Activated T-cell treated with anti-CD3 and anti-CD28 coated beads, Interleukin-2, amount 50 U/mL, for 4 hours (primary cell): ENCODE measurements at regions not wholly inside any gene's neighbourhood (a gene's known extent, or its start where the extent isn't known, plus 50 kb on each side); places are given as distances from the start of the nearest gene placed in this dataset.

Source experiments
- ATAC-seq, 2 donors: fragments of 200-7000 bp; cut with Tn5 transposase; one replicate each; pipeline ENCODE4 v1.10.0; 2021
- DNase-seq: peaks from one replicate; pipeline ENCODE4 v3.0.0-alpha.2; 2020
- H3K27me3 Mint-ChIP-seq: one replicate; pipeline ENCODE4 v1.8.0; 2021; ENCODE audit warnings: low read depth, mixed read lengths
- H3K36me3 Mint-ChIP-seq: one replicate; pipeline ENCODE4 v1.8.0; 2022; ENCODE audit warnings: mixed read lengths; ENCODE audit not compliant: insufficient read depth
- H3K4me1 Mint-ChIP-seq: one replicate; pipeline ENCODE4 v1.8.0; 2021; ENCODE audit warnings: low read depth, mixed read lengths
- H3K4me3 Mint-ChIP-seq: one replicate; pipeline ENCODE4 v1.8.0; 2021; ENCODE audit warnings: mild to moderate bottlenecking, moderate library complexity, mixed read lengths
- H3K9me3 Mint-ChIP-seq: one replicate; pipeline ENCODE4 v1.8.0; 2021; ENCODE audit warnings: mixed read lengths

DNA sequence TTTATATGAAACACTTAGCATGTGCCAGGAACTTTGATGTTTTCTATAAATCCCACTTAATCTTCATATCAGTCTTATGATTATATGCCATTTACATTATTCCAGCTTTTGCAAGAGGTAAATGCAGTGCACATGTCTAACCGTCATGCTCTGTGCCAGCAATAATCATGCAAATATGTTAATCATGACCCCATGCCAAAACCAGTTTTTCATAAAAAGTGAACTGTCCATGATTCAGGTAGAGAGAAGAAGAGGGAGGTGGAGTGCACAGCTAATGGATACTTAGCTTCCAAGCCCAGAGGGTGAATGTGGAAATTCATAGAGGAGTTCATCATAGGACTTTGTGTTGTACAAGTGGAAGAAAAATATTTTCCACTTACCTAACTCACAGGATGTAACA, 458.4 kb downstream of the TBC1D4 start:
- Mint-ChIP-seq H3K4me1 (no peaks in the 10 kb centered on the region), H3K36me3 (no peaks in the 10 kb centered on the region), H3K4me3 (no peak overlapping the region), H3K9me3 (peaks cover 4% of the 10 kb centered on the region), H3K27me3 (peaks cover 2% of the 10 kb centered on the region)
- ATAC-seq: no peak
- no peak for DNase-seq

DNA sequence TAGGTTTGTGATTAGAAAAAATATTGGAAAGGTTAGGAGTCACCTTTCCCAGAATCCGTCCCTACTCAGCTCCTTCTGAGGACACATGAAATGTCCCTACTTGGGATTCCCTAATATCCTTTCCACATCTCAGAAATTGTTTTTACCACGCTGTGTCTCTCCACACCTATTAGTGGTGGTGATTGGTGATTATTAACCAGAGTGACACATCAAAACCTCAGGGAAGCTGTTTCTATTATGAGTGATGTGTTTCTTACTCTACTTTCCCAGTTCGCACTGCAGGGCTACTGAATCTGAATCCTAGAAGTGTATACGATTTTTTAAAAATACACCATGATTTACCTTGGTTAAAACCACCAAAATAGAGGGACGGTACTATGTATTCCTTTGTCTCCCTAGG, 460.8 kb downstream of the TBC1D4 start:
- Mint-ChIP-seq H3K4me1 (no peaks in the 10 kb centered on the region), H3K4me3 (no peak overlapping the region), H3K27me3 (peaks cover 4% of the 10 kb centered on the region), H3K9me3 (no peaks in the 10 kb centered on the region), H3K36me3 (no peaks in the 10 kb centered on the region)
- ATAC-seq (no peak), DNase-seq (no peak)

DNA sequence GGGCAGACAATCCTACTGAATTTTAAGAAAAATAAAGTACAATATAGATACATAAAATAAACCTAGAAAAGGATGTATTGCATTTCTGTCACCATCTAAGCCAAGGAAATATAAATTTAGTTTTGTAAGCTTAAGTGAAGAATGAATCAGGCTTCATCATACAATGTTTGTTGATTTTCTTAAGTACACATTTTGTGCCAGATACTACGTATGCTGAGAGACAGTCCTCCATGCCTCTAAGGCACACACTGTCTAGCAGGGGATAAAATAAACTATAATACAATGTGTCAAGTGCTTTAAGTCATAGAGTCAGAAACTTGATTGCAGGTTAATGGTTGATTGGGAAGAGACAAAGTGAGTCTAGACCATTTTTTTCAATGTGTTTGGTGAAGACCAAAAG, 465.7 kb downstream of the TBC1D4 start:
- Mint-ChIP-seq H3K36me3 (no peaks in the 10 kb centered on the region), H3K9me3 (no peaks in the 10 kb centered on the region), H3K27me3 (peaks cover 10% of the 10 kb centered on the region), H3K4me3 (no peak overlapping the region), H3K4me1 (no peaks in the 10 kb centered on the region)
- ATAC-seq: no peak
- DNase-seq: no peak

DNA sequence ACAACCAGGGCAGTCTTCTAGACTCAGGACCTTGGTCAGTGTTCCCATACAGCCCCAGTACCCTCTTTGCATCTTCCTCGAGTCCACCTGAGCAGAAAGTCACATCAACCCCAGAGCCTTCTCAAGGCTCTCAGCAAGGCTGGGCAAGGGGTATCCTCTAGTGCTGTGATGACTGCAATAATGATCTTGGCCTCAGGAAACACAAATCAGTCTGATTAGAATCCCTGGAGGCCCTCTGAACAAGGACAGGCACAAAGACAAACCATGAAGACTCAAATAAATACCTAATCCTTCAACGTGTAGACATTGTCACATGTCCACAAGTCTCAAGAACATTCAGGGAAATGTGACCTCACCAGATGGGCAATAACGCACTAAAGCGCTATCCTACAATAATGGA, 468.2 kb downstream of the TBC1D4 start:
- Mint-ChIP-seq H3K4me1 (no peaks in the 10 kb centered on the region), H3K36me3 (no peaks in the 10 kb centered on the region), H3K27me3 (peaks cover 9% of the 10 kb centered on the region), H3K4me3 (no peak overlapping the region), H3K9me3 (no peaks in the 10 kb centered on the region)
- DNase-seq (no peak), ATAC-seq (no peak)

DNA sequence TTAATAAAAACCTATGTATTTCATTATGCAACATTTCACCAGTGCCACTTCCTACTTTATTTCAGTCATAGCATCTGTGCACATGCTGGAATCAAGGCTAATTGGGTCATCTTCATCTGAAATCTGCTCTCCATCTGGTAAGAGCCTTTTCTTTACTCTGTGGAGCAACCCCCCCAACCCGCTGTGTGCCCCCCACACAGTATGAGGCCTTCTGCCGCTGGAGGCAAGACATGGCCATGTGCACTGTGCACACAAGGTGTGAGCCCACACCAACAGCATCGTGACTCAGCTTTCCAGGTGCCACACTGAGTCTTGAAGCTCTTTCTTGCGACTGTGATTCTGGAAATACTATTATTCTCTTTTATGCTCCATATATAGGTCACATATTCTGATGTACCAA, 471.0 kb downstream of the TBC1D4 start:
- no peaks in the 10 kb centered on the region for H3K4me1 Mint-ChIP-seq
- no peak for DNase-seq
- H3K36me3 Mint-ChIP-seq: no peaks in the 10 kb centered on the region

DNA sequence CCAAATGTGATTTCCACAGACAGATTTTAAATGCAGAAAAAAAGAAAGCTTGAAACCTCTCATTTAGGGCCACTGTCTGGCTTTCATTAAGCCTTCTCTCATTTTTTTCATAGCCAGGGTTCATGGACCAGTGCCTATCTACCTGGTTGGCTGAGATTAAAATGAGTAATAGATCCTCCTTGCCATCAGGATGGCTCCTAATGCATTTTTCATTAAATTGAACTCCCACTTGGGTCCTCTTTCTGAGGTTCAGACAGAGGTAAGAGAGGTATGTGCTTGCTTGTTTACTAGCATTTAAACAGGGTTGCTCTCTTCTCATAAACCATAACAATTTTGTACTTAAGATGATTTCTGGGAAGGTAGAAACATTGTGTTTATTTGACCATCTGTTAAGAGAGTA, 473.0 kb downstream of the TBC1D4 start:
- peaks cover 4% of the 10 kb centered on the region for H3K27me3 Mint-ChIP-seq
- H3K4me3 Mint-ChIP-seq: no peak overlapping the region
- H3K4me1 Mint-ChIP-seq: no peaks in the 10 kb centered on the region
- H3K9me3 Mint-ChIP-seq: no peaks in the 10 kb centered on the region
- DNase-seq (no peak), ATAC-seq (no peak)
- no peaks in the 10 kb centered on the region for H3K36me3 Mint-ChIP-seq

More for the DNA sequence above, 471.0 kb downstream of the TBC1D4 start:
- H3K4me3 Mint-ChIP-seq: no peak overlapping the region
- ATAC-seq: no peak
- H3K9me3 Mint-ChIP-seq: no peaks in the 10 kb centered on the region
- H3K27me3 Mint-ChIP-seq: peaks cover 6% of the 10 kb centered on the region

- no peak for ATAC-seq
- H3K4me3 Mint-ChIP-seq: no peak overlapping the region
- H3K36me3 Mint-ChIP-seq: no peaks in the 10 kb centered on the region
- peaks cover 4% of the 10 kb centered on the region for H3K27me3 Mint-ChIP-seq
- no peaks in the 10 kb centered on the region for H3K4me1 Mint-ChIP-seq
- no peak for DNase-seq
- no peaks in the 10 kb centered on the region for H3K9me3 Mint-ChIP-seq
Observed at GRCh38 chr13:74990992-74991391, 491.0 kb downstream of the TBC1D4 start.

DNA sequence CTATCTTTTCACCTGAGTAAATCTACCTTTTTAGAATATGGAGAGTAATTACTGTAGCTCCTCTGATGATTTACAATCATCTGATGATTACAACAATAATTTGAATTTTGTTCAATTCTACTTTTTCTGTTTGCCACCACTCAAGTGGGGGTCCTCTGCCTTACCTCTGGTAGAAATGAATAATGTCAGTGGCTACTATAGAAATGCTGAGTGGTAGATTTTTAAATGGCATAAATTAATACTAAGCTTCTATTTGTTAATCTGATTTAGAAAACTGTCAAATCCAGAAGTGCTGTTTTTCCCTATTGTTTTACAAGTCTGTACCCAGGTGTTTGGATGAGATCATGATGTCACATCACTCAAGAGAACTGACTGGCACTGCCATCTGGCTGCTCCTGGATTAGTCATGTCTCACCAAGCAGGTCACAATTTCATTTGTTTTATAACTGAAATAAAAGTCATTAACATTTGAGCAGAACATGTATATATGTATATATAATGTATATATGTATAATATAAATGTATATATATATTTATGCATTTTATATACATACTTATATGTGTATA, 494.8 kb downstream of the TBC1D4 start:
- no peaks in the 10 kb centered on the region for H3K36me3 Mint-ChIP-seq
- ATAC-seq (no peak), DNase-seq (no peak)
- no peaks in the 10 kb centered on the region for H3K27me3 Mint-ChIP-seq
- no peak overlapping the region for H3K4me3 Mint-ChIP-seq
- H3K4me1 Mint-ChIP-seq: no peaks in the 10 kb centered on the region
- H3K9me3 Mint-ChIP-seq: no peaks in the 10 kb centered on the region

DNA sequence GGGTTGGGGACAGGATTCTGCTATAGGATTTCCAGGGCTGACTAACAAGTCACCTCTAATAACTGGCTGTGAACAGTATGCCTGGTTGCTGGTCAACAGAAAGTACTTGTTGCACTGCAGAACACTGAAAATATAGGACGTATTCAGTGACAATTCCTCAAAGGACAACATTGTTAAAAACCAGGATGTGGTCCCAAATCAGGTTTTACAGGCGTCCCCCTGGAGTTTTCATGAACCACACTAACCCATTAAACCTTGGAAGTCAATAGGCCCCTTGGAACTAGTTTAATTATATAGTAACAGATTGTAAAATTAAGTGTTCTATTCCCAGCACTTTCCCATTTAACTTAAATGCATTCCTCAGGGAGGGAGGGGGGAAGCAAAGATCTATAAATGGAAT, 495.4 kb downstream of the TBC1D4 start:
- no peaks in the 10 kb centered on the region for H3K4me1 Mint-ChIP-seq
- DNase-seq (no peak), ATAC-seq (no peak)
- no peaks in the 10 kb centered on the region for H3K9me3 Mint-ChIP-seq
- H3K27me3 Mint-ChIP-seq: peaks cover under 1% of the 10 kb centered on the region
- H3K36me3 Mint-ChIP-seq: no peaks in the 10 kb centered on the region
- H3K4me3 Mint-ChIP-seq: no peak overlapping the region

GRCh38 chr13:74979703-74980102, 502.3 kb downstream of the TBC1D4 start:
- DNase-seq: no peak
- Mint-ChIP-seq H3K4me1 (no peaks in the 10 kb centered on the region), H3K4me3 (no peak overlapping the region), H3K27me3 (peaks cover 13% of the 10 kb centered on the region), H3K36me3 (no peaks in the 10 kb centered on the region), H3K9me3 (no peaks in the 10 kb centered on the region)
- no peak for ATAC-seq

DNA sequence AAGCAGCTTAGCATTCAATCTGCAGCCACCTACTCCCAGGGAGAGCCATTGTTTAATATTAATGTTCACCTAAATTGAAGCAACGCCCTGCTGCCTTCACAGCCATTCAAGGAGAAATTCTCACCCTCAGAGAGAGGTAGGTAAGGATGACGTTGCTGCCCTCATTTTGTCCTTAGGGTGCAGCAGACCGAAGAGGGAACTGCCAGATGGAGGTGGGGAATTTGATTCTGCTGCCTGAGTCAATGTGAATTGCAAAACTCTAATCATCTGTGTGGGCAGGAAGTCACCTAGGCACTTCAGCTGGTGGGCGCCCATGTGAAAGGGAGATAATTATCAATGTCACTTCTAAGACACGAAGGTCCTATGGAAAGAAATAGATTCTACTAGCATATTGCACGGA, 503.4 kb downstream of the TBC1D4 start:
- H3K36me3 Mint-ChIP-seq: no peaks in the 10 kb centered on the region
- peaks cover 13% of the 10 kb centered on the region for H3K27me3 Mint-ChIP-seq
- ATAC-seq (no peak), DNase-seq (no peak)
- no peaks in the 10 kb centered on the region for H3K4me1 Mint-ChIP-seq
- H3K4me3 Mint-ChIP-seq: no peak overlapping the region
- no peaks in the 10 kb centered on the region for H3K9me3 Mint-ChIP-seq

DNA sequence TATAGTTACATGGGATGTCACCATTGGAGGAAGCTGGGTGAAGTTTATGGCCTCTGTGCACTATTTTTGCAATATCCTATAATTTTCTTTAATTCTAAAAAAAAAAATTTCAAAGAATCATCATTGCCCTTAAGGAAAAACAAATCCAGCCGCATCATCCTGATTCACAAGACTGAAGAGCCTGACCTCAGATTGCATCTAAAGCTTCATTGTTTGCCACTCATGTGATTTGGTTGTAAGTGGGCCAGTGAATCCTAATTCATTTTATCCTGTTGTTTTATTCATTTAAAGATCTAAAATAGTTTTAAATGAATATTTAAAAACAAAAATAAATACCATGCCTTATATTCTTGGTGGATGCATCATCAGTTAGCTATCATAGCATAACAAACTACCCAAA, 504.5 kb downstream of the TBC1D4 start:
- Mint-ChIP-seq H3K36me3 (no peaks in the 10 kb centered on the region), H3K4me3 (no peak overlapping the region), H3K27me3 (peaks cover 13% of the 10 kb centered on the region), H3K4me1 (no peaks in the 10 kb centered on the region), H3K9me3 (no peaks in the 10 kb centered on the region)
- DNase-seq (no peak), ATAC-seq (no peak)

DNA sequence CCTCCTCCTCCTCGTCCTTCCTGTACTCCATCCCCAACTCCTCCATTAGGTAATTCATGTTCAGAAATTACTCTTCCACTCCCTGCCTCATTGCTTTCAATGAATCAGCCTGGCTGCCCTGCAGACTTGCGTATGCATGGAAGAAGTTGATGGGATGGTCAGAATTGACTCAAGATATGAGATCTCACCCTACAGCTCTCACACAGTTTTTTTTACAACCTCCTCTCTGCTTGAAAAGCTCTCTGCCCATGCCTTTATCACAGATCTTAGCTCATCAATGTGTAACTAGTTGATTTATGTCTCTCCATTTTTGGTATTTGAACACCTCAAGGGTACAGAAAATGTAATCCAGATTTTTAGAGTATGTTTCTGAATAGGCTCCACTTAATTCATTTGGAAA, 506.9 kb downstream of the TBC1D4 start:
- H3K27me3 Mint-ChIP-seq: peaks cover 9% of the 10 kb centered on the region
- ATAC-seq (no peak), DNase-seq (no peak)
- no peaks in the 10 kb centered on the region for H3K4me1 Mint-ChIP-seq
- no peaks in the 10 kb centered on the region for H3K36me3 Mint-ChIP-seq
- no peaks in the 10 kb centered on the region for H3K9me3 Mint-ChIP-seq
- no peak overlapping the region for H3K4me3 Mint-ChIP-seq

DNA sequence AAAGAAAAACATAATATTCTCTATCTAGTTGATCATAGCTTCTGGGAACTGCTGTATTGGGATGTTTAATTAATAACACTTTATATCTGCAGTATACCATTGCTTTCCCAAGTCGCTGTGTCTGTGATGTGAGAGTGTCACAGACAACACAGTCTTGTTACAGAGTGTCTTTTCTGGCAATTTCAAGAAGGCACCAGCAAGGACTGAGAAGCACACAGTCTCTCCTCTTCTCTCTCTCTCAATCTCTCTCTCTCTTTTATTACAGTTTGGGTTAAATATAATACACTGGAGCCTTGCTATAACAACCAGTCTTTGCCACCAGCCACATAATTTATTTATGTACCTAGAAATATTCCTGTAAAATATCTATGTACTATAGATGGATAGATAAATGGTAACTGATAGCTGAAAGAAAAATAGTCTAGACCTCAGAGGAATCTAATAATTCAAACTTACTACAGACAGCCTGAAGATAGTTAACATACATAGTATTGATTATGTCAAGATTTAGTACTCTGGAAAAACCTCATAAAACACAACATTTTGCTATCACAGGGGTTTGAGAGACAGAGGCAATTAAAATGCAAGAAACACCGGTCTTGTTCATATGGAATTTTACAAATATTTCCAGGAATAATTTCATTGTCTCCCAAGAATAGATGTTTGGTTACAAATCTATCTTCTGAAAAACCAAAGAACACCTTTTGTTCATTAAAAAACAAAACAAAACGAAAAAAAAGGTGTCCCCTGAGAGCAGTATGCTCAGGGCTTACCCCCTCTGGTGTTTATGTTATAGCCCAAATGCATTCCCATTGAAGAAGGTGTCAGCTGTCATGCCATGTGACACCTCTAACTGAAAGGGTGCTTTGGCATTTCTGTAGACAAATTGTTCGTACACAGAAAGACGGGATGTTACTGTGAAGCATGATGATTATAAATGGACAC, 507.8 kb downstream of the TBC1D4 start:
- H3K9me3 Mint-ChIP-seq: no peaks in the 10 kb centered on the region
- ATAC-seq: no peak
- no peak for DNase-seq
- no peaks in the 10 kb centered on the region for H3K4me1 Mint-ChIP-seq
- peaks cover 9% of the 10 kb centered on the region for H3K27me3 Mint-ChIP-seq
- no peak overlapping the region for H3K4me3 Mint-ChIP-seq
- no peaks in the 10 kb centered on the region for H3K36me3 Mint-ChIP-seq

DNA sequence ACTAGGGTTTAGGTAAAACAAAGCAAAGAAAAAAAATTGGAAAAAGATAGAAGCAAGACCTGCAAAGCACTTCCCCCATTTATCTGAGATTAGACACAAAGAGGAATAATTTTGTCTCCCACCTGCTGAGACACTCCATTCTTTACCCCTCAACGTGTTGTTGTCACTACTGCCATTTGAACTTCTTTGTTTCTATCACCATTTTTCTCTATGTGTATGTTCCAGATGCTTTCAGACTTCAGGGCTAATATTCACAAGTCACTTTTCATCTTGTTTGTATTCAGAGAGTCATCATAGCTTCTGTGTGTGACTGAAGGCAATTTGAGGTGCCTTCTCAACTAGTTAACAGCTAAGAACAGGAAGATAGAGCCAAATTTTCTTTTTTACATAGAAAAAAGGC, 512.5 kb downstream of the TBC1D4 start:
- no peaks in the 10 kb centered on the region for H3K9me3 Mint-ChIP-seq
- H3K27me3 Mint-ChIP-seq: peaks cover 7% of the 10 kb centered on the region
- ATAC-seq (no peak), DNase-seq (no peak)
- no peak overlapping the region for H3K4me3 Mint-ChIP-seq
- H3K36me3 Mint-ChIP-seq: no peaks in the 10 kb centered on the region
- no peaks in the 10 kb centered on the region for H3K4me1 Mint-ChIP-seq
